Right ventricle myocardium superior (tissue), 1 donor: ENCODE measurements at regions not wholly inside any gene's neighbourhood (a gene's known extent, or its start where the extent isn't known, plus 50 kb on each side); places are given as distances from the start of the nearest gene placed in this dataset.
"Not testable (repeated sequence)": the region's sequence is repeated elsewhere in the genome, so short reads cannot be mapped to it uniquely, and the experiment has no call there.

Source experiments
- ATAC-seq: fragments of 200-7000 bp; cut with Tn5 transposase; one replicate; pipeline ENCODE4 v1.9.1; 2020; ENCODE audit warnings: mild to moderate bottlenecking; ENCODE audit not compliant: poor library complexity
- DNase-seq: peaks from one replicate; pipeline ENCODE4 v3.0.0-alpha.2; 2020
- intact Hi-C: fragments of 100-400 bp; cut with DNase I; formaldehyde crosslinking; loops from one replicate; pipeline ENCODE4 v1.11.2; 2022
- donor health status: DM: no; HTN: yes; CAD: no; lungs with severe emphysema.

DNA sequence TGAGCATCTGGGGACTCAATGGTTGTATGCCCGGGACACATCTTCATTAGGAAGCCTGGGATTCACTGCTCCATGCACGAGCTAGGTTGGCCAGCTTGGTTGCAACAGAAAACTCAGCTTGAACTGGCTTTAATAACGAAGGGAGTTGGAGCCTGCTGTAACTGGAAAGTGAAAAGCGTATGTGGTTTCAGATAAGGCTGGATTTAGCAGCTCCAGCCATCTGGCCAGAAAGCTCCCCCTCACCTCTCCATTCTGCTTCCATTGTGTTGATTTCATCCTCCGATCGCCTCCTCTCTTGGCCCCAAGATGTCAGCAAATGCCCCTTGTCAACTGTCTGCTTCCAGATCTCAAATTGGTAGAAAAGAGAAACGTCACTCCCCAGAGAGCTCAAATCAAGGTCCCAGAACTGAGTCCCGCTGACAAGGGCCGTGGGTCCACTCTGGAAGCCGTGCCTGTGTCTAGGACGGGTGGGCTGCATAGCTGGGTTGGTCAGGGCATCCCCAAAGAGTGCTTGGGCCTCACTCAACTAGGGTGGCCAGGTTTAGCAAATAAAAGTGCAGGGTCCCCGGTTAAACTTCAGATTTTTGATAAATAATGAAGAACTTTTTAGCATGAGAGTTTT lies 117.0 kb upstream of the PMEPA1 start:
- DNase-seq (no peak), ATAC-seq (no peak)
- intact Hi-C loops: no loop called here

GRCh38 chr20:57824909-57825308 lies 115.1 kb upstream of the PMEPA1 start:
- intact Hi-C loops: no loop called here
- ATAC-seq (no peak), DNase-seq (no peak)

DNA sequence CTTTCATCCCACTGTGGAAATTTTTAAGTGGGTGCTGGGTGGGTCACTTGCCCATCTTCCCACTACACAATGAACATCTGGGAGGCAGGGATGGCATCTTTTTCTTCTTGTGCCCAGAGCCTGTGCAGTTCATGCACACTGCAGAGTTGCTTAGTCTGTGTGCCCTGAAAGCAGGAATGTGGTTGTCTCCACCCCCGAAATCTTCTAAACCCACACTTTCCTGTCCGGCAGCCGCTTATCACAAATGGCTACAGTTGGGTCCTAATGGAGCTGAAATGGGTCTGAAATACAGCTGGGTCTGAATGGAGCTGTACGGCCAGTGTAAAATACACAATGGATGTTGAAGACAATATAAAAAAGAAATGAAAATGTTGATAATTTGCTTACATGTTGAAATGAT lies 112.1 kb upstream of the PMEPA1 start:
- intact Hi-C loops: no loop called here
- ATAC-seq (no peak), DNase-seq (no peak)

DNA sequence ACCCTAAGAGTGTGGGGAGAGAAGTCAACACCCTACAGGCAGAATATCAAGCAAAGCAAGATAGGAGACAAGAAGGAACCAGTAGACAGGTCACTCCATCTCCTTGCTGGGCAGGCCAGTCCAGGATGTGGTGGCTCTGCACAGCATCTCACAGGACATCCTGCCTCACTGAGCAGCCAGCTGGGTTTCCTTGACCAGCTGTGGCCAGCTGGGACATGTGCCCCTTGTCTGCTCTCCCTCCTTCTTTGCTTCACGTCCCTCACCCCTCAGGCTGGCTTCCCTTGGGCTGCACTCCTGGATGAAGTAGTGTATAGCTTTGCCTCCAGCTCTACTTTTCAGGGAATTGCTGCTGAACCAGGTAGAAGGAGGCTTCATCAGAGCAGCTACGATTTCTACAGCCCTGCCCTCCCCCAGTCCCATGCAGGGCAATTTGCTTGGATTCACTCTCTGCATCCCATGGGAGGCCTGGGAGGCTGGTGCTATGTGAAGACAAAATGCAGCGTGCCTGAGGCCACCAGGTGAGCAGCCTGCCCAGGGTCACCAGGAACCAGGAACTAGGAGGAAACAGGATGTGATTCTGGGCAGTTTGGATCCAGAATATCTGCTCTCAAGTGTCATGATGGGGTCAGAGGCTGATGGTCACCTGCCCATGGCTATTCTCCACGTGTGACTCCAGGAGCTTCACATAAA lies 110.0 kb upstream of the PMEPA1 start:
- intact Hi-C loops: no loop called here
- ATAC-seq (no peak), DNase-seq (no peak)

- ATAC-seq (no peak), DNase-seq (no peak)
- intact Hi-C loops: no loop called here
Observed at GRCh38 chr20:57819291-57819690, 109.5 kb upstream of the PMEPA1 start.

DNA sequence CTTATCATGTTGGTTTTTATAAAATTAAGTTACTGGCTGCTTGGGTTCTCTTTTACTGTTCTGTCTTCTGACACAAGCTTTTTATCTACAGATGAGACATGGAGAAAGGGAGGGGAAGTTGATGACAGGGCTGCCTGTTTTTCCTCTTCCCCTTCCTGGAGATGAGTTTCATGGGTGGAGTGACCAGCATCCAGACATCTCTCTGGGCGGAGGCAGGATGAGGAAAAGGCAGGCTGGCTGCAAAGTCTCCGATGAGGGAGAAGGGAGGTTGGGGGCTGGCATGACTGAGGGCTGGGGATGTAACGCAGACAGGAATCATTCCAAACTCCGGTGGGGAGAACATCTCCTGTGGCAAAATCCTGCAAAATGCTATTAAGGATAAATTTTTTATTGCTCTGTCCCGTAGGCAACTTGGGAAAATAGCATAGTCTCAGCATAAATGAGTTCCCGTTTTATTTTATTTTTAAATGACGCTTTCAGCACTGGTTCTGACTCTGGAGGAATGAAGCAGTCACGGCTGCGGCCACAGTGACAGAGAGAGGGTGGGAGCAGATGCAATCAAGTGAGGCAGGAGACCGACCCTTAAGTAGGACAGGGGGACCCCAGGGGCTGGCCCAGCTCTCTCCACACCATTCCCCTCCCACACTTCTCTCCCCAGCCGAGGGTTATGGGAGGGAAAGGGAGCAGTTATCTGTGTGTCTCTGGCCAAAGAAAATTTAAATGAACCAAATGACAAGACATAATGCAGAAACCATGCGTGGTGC lies 108.8 kb upstream of the PMEPA1 start:
- intact Hi-C loops: no loop called here
- ATAC-seq (peak; percentile 52), DNase-seq (no peak)

- ATAC-seq (no peak), DNase-seq (no peak)
- intact Hi-C loops: no loop called here
Observed at GRCh38 chr20:57815405-57815804, 105.6 kb upstream of the PMEPA1 start.

GRCh38 chr20:57814529-57814928 lies 104.7 kb upstream of the PMEPA1 start:
- intact Hi-C loops: no loop called here
- no peak for ATAC-seq

GRCh38 chr20:57813509-57814269 lies 103.9 kb upstream of the PMEPA1 start:
- DNase-seq (no peak), ATAC-seq (no peak)
- intact Hi-C loops: no loop called here

More at GRCh38 chr20:57814529-57814928, 104.7 kb upstream of the PMEPA1 start:
- no peak for DNase-seq

GRCh38 chr20:57812632-57813031 lies 102.8 kb upstream of the PMEPA1 start:
- intact Hi-C loops, DNase-seq, ATAC-seq: not testable (repeated sequence)

GRCh38 chr20:57811374-57812020 lies 101.7 kb upstream of the PMEPA1 start:
- ATAC-seq (no peak), DNase-seq (no peak)
- intact Hi-C loops: no loop called here

DNA sequence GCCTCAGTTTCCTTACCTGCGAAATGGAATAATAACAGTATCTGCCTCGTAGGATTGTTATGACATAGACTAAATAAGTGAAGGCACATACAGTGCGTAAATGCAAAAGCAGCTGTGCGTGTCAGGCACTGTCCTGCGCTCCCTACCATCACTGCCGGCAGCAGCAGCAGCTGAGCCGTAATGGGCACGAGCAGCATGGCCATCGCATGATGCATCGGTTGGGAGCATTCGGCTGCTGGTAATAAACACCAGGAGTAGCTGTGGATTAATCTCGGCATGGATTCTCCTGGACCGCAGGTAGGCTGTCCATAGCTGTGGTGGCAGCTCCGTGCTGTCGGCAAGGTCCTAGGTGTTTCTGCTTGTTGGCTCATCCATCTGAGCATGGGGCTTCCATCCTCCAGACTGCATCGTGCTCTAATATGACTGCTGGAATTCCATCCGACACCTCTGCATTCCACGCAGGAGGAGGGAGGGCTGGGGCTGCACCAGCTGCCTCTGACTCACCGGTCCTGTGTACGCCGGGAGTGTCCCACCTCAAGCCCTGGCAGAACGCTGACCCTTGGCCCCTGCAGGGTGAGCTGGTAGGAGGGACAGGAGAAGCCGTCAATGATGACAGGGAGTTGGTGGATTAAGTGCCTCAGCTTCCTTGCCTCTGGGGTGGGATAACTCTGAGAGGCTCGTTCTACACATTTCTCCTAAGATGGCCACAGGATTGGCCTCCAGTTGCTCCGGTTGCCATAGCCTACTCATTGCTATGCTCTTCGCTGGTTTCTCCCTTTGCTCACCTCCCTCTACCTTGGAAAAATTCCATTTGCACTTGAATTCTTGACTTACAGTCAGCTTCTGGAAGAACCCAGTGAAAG lies 100.9 kb upstream of the PMEPA1 start:
- no peak for DNase-seq
- no peak for ATAC-seq
- intact Hi-C loops: no loop called here

DNA sequence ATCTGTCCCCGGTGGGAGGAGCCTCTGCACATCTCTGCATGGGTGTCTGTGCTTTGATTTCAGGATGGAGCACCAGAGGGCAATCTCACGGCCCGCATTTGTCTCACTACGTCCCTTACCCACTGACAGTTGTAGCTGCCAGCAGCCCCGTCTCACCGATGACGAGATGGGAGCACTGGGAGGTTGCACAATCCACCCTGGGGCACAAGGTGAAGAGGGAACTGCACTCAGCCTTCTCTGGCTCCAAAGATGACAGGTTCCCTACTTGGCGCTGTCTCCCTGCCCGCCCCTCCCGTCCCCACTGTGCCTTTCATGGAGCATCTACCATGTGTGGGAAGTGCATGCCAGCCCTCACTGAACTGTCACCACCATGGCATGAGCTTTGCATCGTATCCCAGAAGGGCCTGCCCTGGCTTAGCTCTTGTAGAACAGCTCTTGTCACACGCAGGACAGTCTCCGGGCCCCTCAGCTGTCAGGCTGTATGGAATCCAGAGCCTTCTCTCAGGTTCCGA lies 99.9 kb upstream of the PMEPA1 start:
- intact Hi-C loops: no loop called here

DNA sequence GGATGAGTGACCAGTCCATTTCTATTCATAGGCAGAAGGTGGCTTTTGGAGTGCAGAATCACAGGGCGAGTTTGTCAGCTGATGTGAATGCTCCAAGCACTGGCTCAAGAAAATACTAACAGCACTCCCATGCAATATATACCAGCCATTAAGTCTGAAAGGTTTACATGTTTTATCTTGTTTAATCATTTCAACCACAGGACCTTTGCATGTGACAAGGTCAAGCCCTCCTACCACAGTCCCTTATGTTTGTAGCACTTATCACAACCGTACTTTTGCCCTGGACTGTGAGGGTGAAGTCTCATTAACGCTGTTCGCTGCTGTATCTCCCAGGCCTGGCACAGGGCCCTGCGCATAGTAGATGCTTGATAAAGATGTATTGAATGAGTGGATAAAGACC lies 99.3 kb upstream of the PMEPA1 start:
- ATAC-seq: no peak
- DNase-seq: no peak
- intact Hi-C loops: no loop called here

More for the DNA sequence above, 99.9 kb upstream of the PMEPA1 start:
- DNase-seq (peak; percentile 73), ATAC-seq (peak; percentile 81)

DNA sequence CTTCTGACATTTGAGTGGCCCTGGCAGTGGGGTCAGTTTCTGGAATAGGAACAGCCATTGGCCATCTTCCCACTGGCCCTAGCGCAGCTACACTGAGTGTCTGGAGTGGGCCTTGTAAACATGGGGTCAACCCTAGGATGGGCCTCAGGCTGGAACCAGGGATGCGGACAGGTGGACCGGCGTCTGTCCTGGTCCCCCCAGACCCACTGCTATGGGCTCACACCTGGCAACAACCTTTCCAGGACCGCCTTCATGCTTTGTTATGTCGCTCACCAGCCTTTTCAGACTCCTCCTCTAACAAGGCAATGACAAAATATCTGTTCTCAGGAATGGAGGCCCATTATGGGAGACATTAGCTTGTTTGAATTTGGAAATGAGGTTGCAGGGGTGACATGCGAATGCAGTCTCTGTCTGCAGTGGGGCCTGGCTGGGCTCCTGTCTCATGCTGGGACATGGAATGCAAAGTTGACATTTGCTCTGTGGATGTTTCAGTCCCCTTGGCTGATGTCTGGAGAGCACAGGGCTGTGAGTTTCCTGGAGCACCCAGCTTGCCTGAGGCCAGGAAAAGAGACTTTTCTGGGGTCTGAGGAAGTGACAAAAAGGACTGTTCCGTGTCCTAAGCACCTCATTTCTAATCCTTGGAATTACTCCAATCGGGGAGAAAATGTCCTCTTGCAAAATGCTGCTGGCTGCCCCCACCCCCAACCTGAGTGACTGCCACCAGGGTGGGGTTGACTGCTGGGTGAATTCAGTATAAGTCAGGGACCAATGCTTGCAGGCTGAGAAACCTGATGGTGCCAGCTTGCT lies 98.7 kb upstream of the PMEPA1 start:
- ATAC-seq: no peak
- DNase-seq: no peak
- intact Hi-C loops: no loop called here

GRCh38 chr20:57807401-57808263 lies 97.8 kb upstream of the PMEPA1 start:
- DNase-seq (no peak), ATAC-seq (peak; percentile 77)
- intact Hi-C loops: no loop called here
